CD4-positive, alpha-beta T cell treated with Interleukin-1 beta for 1 hour (primary cell): ENCODE measurements at regions not wholly inside any gene's neighbourhood (a gene's known extent, or its start where the extent isn't known, plus 50 kb on each side); places are given as distances from the start of the nearest gene placed in this dataset.
"Not testable (repeated sequence)": the region's sequence is repeated elsewhere in the genome, so short reads cannot be mapped to it uniquely, and the experiment has no call there.

Experiments
- DNase-seq, 2 donors: peaks; one replicate each; pipeline ENCODE4 v3.0.0-alpha.2; 2020 to 2022

- no peak for DNase-seq
Observed at GRCh38 chr1:200316148-200316803, 93.6 kb downstream of the ZNF281 start.

GRCh38 chr1:200314085-200314750, 95.6 kb downstream of the ZNF281 start:
- DNase-seq, result no peak

GRCh38 chr1:200311256-200311655, 98.6 kb downstream of the ZNF281 start:
- no peak for DNase-seq

GRCh38 chr1:200310824-200311223, 99.0 kb downstream of the ZNF281 start:
- DNase-seq, result no peak

GRCh38 chr1:200307755-200308066, 102.1 kb downstream of the ZNF281 start:
- no peak for DNase-seq

GRCh38 chr1:200306944-200307754, 102.7 kb downstream of the ZNF281 start:
- DNase-seq, result peak in 1 of 2 donors; percentile 49

GRCh38 chr1:200305806-200306205, 104.0 kb downstream of the ZNF281 start:
- no peak for DNase-seq

GRCh38 chr1:200304171-200304570, 105.7 kb downstream of the ZNF281 start:
- DNase-seq, result no peak

GRCh38 chr1:200302921-200303290, 106.9 kb downstream of the ZNF281 start:
- no peak for DNase-seq

- peak; percentile 56 to 63 for DNase-seq
Observed at GRCh38 chr1:200302192-200302920, 107.5 kb downstream of the ZNF281 start.

GRCh38 chr1:200301152-200301551, 108.7 kb downstream of the ZNF281 start:
- no peak for DNase-seq

- DNase-seq, result no peak
Observed at GRCh38 chr1:200299571-200299970, 110.3 kb downstream of the ZNF281 start.

- no peak for DNase-seq
Observed at GRCh38 chr1:200298242-200298641, 111.6 kb downstream of the ZNF281 start.

GRCh38 chr1:200296091-200296661, 113.7 kb downstream of the ZNF281 start:
- DNase-seq, result no peak

- no peak for DNase-seq
Observed at GRCh38 chr1:200294241-200294640, 115.6 kb downstream of the ZNF281 start.

GRCh38 chr1:200292699-200293098, 117.1 kb downstream of the ZNF281 start:
- no peak for DNase-seq

- no peak for DNase-seq
Observed at GRCh38 chr1:200291106-200291505, 118.7 kb downstream of the ZNF281 start.

- no peak for DNase-seq
Observed at GRCh38 chr1:200290010-200290685, 119.7 kb downstream of the ZNF281 start.

- DNase-seq, result no peak
Observed at GRCh38 chr1:200288226-200288625, 121.6 kb downstream of the ZNF281 start.

GRCh38 chr1:200284236-200284635, 125.6 kb downstream of the ZNF281 start:
- DNase-seq, result not testable (repeated sequence)

GRCh38 chr1:200282497-200283122, 127.2 kb downstream of the ZNF281 start:
- DNase-seq, result no peak
